ENCODE measurements at regions not wholly inside any gene's neighbourhood (a gene's known extent, or its start where the extent isn't known, plus 50 kb on each side); places are given as distances from the start of the nearest gene placed in this dataset.

DNA sequence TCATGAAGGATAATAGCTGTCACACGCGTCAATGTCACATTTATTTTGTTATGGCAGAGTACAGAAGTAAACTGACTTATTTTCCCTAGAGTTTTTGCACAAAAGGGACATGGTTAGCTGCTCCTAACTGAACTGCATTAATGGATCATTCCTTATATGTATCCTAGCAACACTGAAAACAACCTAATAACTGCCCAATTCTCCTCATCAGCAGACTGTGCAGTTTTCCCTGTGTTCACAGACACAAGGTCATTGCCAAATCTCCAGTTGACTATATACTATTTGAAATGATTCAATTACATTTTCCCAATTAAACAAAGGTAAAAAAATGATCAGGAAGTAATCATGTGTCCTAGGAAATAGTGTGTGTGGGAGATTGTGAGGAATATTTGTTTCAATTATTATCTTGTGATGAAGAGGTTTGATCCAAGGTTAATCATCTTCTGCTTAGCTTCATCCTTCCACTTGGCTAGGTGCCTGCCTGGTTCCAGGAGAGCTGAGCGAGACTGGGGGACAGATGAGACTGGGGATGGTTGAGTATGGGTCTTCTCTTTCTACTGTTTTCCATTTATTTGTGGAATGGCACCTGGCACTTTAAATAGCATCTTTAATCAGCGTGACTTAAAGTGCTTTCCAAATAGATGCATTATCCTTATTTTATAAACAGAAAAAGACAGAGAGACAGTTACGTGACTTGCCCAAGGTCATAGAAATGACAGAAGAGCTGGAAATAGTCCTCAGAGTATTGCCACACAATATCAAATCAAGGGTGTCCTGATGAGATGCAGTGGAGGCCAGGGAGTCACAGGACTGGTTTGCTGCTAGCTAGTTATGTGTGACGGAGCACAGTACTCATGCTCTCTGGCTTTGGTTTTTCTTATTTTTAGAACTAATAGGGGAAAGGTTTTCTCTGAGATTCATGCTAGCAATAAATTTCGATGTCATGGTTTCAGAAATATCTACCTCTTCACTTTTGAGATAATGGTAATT lies 335.6 kb downstream of the PIK3C3 start:
- Mint-ChIP-seq H3K27ac (no peak overlapping the region), H3K27me3 (no peaks in the 10 kb centered on the region), H3K36me3 (ENCODE audit: low read depth) (no peaks in the 10 kb centered on the region), H3K9me3 (no peaks in the 10 kb centered on the region), H3K4me3 (no peak overlapping the region), H3K4me1 (no peaks in the 10 kb centered on the region)
- ChIA-PET CTCF (no interaction called here), POLR2A (no interaction called here)
- DNase-seq, result no peak

DNA sequence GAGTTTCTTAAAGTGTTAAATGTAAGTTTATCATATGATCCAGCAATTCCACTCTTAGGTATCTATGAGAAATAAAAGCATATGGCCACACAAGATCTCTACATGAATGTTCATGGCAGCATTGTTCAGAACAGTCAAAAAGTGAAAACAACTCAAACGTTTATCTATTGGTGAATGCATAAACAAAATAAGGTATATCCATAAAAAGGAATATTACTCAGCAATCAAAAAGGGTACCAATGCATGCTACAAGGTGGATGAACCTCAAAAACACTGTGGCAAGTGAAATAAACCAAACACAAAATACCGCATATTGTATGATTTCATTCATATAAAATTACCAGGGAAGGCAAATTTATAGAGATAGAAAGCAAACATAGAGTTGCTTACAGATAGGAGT lies 337.6 kb downstream of the PIK3C3 start:
- H3K27ac Mint-ChIP-seq, result no peak overlapping the region
- no peaks in the 10 kb centered on the region for H3K36me3 Mint-ChIP-seq (ENCODE audit: low read depth)
- H3K9me3 Mint-ChIP-seq, result no peaks in the 10 kb centered on the region
- no peak for DNase-seq
- POLR2A ChIA-PET, result no interaction called here
- H3K27me3 Mint-ChIP-seq, result no peaks in the 10 kb centered on the region
- H3K4me1 Mint-ChIP-seq, result no peaks in the 10 kb centered on the region
- H3K4me3 Mint-ChIP-seq, result no peak overlapping the region
- CTCF ChIA-PET, result interaction anchor here (1.0 kb wide), 1 partner anchor 15 kb away, joined by 3 read pairs; no protein-coding TSS in a partner anchor

DNA sequence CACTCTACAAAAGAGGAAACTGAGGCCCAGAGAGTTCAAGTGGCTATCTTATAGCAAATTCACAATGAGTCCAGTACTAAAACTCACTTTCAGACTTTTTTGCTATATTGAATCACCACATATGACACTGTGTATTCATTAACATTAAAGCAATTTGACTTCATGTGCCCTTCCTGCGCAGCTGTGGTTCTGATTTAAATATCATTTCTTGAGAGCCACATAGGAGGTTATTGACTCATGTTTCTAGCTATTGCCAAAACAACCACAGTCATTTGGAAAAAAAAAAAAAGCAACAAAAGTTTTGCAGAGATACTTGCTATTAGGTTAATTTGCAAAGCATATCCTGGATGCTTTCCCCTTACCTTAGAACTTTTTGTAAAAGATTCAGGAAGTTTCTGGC lies 341.2 kb downstream of the PIK3C3 start:
- H3K9me3 Mint-ChIP-seq, result no peaks in the 10 kb centered on the region
- no peak overlapping the region for H3K27ac Mint-ChIP-seq
- no peaks in the 10 kb centered on the region for H3K27me3 Mint-ChIP-seq
- POLR2A ChIA-PET, result no interaction called here
- no peak for DNase-seq
- H3K4me3 Mint-ChIP-seq, result no peak overlapping the region
- H3K4me1 Mint-ChIP-seq, result no peaks in the 10 kb centered on the region
- H3K36me3 Mint-ChIP-seq (ENCODE audit: low read depth), result no peaks in the 10 kb centered on the region
- CTCF ChIA-PET, result interaction anchor here (0.5 to 1.6 kb wide), 2 partner anchors 125 to 243 kb away, joined by 4 to 6 read pairs; no protein-coding TSS in a partner anchor

DNA sequence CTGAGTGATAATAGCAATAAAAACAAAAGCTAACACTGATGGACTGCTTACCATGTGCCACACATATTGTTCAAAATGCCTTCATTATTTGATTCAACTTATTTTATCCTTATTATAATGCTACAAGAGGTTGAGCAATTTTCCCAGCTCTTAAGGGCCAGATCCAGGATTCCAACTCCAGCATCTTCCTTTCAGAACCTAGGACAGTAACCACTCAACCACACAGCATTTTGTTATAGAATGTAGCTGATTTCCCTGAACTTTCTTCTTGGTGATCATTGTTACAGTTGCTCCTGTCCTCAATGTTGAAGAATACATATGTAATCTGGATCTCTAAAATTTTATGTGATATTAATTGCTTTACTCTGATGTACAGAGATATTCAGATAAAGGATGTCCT lies 341.7 kb downstream of the PIK3C3 start:
- H3K9me3 Mint-ChIP-seq, result no peaks in the 10 kb centered on the region
- H3K4me1 Mint-ChIP-seq, result no peaks in the 10 kb centered on the region
- POLR2A ChIA-PET, result no interaction called here
- DNase-seq, result no peak
- H3K4me3 Mint-ChIP-seq, result no peak overlapping the region
- no peaks in the 10 kb centered on the region for H3K27me3 Mint-ChIP-seq
- no peaks in the 10 kb centered on the region for H3K36me3 Mint-ChIP-seq (ENCODE audit: low read depth)
- H3K27ac Mint-ChIP-seq, result no peak overlapping the region
- CTCF ChIA-PET, result interaction anchor here (0.5 to 1.6 kb wide), 3 partner anchors 126 to 1801 kb away, joined by 3 to 6 read pairs (median 4); no protein-coding TSS in a partner anchor

DNA sequence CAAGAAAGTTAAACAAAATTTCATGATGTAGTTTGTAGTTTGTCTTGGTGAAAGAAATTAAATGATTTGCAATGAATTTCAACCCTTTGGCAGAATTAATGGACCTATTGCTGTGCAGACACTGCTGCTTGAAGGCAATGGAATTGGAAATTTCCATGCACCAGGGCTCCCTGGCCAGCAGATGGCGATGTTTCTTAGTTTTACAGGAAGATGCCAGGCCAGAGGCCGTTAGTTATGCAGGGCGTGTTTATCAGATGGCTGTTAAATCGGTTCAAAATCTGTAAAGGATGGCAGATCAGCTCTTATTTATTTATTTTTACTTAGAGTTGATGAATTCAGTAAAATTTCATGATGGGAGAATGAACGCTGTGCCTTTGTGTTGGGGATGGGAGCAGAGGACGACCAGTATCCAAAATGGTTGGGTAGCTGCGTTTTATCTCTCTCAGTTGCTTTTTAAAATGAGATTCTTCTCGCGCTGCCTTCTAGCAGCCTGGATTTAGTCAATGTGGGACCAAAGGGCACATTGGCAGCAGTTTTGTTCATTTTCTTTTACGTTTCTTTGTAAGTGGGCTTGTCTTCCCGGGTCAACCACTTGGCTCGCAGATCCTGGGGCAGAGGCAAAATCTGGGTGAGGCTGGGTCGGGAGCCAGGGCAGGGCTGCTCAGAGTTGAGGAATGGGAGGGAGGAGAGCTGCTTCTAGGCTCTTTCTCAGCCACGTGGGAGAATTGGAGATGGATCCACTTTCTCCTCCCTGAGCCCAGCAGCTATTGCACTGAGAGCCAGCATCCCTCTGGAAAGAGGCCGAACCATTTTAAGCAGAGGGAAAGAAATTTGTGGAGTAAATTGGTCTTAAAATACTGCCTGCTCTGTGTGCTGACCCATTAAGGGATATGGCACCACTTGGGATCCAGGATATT lies 344.0 kb downstream of the PIK3C3 start:
- H3K4me3 Mint-ChIP-seq, result no peak overlapping the region
- peak; percentile 60 for DNase-seq
- POLR2A ChIA-PET, result no interaction called here
- H3K9me3 Mint-ChIP-seq, result no peaks in the 10 kb centered on the region
- H3K4me1 Mint-ChIP-seq, result no peaks in the 10 kb centered on the region
- CTCF ChIA-PET, result interaction anchor here (0.9 to 2.7 kb wide), 10 partner anchors 9 to 973 kb away, joined by 3 to 9 read pairs (median 4); no protein-coding TSS in a partner anchor
- H3K27ac Mint-ChIP-seq, result no peak overlapping the region
- H3K27me3 Mint-ChIP-seq, result no peaks in the 10 kb centered on the region
- H3K36me3 Mint-ChIP-seq (ENCODE audit: low read depth), result no peaks in the 10 kb centered on the region

DNA sequence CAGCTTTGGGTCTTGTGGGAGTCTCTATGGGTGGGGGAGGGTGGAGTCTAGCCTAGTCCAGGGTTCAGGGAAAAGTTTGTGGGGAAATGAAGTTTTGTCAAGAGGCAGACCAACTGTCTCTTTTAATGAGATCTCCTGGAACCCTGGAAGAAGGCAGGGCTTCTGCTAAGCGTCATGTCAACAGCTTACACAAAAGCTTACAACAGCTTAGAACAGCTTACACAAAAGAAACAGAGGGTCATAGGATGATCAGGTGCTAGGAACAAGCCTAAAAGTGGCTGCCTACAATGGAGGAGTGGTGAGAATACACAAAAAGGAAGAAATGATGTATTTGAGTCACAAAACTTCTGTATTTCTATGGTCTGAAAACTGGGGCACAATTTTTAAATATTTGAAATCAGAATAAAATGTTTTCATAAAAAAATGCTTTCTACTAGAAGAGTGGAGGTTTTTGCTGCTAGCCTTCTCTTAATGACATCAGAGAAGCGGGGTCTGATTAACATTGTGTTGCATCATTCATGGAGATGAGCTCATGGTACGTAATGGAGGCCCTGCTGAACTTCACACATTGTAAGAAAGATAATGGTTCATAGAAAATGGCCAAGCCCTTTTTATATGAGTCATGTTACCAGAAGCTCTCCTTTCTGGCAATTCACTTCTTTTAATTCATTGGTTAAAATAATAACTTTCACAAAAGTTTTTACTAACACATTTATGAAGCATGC lies 351.0 kb downstream of the PIK3C3 start:
- H3K9me3 Mint-ChIP-seq, result no peaks in the 10 kb centered on the region
- no peak overlapping the region for H3K4me3 Mint-ChIP-seq
- no peak overlapping the region for H3K27ac Mint-ChIP-seq
- H3K4me1 Mint-ChIP-seq, result no peaks in the 10 kb centered on the region
- no peaks in the 10 kb centered on the region for H3K36me3 Mint-ChIP-seq (ENCODE audit: low read depth)
- CTCF ChIA-PET, result no interaction called here
- POLR2A ChIA-PET, result no interaction called here
- H3K27me3 Mint-ChIP-seq, result no peaks in the 10 kb centered on the region
- DNase-seq, result no peak

DNA sequence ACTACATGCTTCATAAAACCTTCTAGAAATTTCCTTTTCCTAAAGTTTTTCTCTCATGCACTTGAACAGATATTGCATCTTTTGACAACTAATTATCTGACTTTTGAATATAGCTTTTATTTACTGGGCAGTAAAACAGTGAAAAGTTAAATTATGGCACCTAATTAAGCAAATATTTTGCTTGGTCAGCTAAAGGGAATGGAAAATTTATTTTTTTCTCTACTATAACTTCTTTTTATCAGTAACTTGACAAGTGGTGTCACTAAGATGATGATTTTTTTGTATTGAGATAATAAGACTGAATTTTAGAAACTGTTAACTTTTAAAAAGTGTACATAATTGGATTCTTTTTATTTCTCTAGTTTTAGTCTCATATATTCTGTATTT lies 351.6 kb downstream of the PIK3C3 start:
- Mint-ChIP-seq H3K27me3 (no peaks in the 10 kb centered on the region), H3K4me1 (no peaks in the 10 kb centered on the region), H3K36me3 (ENCODE audit: low read depth) (no peaks in the 10 kb centered on the region), H3K9me3 (no peaks in the 10 kb centered on the region), H3K27ac (no peak overlapping the region), H3K4me3 (no peak overlapping the region)
- ChIA-PET POLR2A (no interaction called here), CTCF (interaction anchor here (1.1 kb wide), 1 partner anchor 14 kb away, joined by 3 read pairs; no protein-coding TSS in a partner anchor)
- no peak for DNase-seq

DNA sequence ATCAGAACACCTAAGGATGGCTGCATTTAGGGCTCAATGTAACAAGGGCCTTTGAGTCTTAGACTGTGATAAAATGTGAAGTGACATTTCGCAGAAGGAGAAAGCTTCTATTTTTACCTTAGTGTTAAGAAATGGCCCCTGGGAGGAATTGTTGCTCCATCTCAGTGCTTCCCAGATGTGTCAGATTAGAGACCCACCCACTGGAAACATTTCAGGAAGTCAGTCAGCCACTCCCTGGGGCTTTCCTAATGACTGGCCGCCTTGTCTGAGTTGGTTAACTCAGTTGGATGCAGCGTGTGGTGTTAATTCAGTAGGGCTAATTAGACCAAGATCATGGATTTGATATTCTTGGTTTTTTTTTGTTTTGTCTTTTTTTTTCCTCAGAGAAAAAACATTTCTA lies 355.9 kb downstream of the PIK3C3 start:
- H3K4me3 Mint-ChIP-seq, result no peak overlapping the region
- H3K4me1 Mint-ChIP-seq, result no peaks in the 10 kb centered on the region
- POLR2A ChIA-PET, result no interaction called here
- CTCF ChIA-PET, result no interaction called here
- no peak for DNase-seq
- H3K27me3 Mint-ChIP-seq, result no peaks in the 10 kb centered on the region
- no peaks in the 10 kb centered on the region for H3K9me3 Mint-ChIP-seq
- no peak overlapping the region for H3K27ac Mint-ChIP-seq
- no peaks in the 10 kb centered on the region for H3K36me3 Mint-ChIP-seq (ENCODE audit: low read depth)

DNA sequence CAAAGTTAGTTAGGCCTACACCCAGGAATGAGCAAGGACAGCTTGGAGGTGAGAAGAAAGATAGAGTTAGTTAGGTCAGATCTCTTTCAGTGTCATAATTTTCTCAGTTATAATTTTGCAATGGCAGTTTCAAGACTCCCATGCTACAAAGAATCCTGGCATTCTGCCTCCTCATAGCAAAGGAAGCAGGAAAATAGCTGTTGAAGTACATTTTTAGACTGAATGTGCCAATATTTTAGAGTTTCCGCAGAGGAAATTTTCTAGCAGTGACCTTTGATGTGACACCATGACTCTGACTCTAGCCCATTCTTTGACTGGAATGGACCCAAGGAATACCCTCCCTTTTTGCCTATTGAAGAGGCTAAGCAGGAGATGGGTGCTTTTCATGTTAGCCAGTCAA lies 371.7 kb downstream of the PIK3C3 start:
- Mint-ChIP-seq H3K27ac (no peak overlapping the region), H3K4me1 (no peaks in the 10 kb centered on the region), H3K27me3 (no peaks in the 10 kb centered on the region), H3K9me3 (no peaks in the 10 kb centered on the region), H3K36me3 (ENCODE audit: low read depth) (no peaks in the 10 kb centered on the region), H3K4me3 (no peak overlapping the region)
- ChIA-PET POLR2A (no interaction called here), CTCF (interaction anchor here (1.0 kb wide), 1 partner anchor 28 kb away, joined by 4 read pairs; no protein-coding TSS in a partner anchor)
- DNase-seq, result no peak

DNA sequence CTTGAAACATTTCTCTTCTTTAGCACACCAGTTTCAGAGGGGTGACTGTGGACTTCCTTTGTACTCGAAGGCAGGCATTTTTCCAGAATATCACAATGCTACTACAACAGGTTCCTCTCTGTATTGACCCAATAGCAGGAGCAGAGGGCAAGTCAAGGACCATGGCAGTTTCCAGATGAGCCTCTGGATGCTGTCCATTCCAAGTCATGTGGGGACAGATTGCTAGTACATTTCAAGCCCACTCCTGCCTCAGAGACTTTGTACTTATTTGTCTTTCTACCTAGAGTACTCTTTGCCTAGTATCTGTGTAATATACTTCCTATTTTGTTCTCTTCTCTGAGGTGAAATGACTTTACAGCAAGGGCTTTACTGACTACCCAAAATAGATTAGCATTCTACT lies 373.9 kb downstream of the PIK3C3 start:
- CTCF ChIA-PET, result no interaction called here
- Mint-ChIP-seq H3K27ac (no peak overlapping the region), H3K4me3 (no peak overlapping the region), H3K27me3 (no peaks in the 10 kb centered on the region), H3K9me3 (no peaks in the 10 kb centered on the region), H3K4me1 (no peaks in the 10 kb centered on the region), H3K36me3 (ENCODE audit: low read depth) (no peaks in the 10 kb centered on the region)
- POLR2A ChIA-PET, result no interaction called here
- DNase-seq, result no peak

DNA sequence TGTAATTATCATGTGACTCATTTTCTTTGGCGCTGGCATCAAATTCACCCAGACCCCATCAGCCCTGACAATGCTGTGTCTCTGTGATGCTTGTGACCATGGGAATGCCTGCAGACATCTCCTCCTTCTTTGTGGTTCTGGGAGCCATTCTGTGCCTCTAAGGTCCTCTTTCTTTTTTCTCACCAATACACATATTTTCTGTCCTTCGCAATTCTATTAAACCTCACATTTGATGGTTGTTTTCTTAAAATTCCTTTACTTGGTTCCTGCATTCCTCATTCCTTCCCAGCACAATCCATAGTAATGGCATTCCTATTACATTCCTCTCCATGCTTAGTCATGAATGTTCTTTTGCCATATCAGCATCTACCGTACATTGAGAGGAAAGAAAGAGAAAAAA lies 375.3 kb downstream of the PIK3C3 start:
- Mint-ChIP-seq H3K27ac (no peak overlapping the region), H3K9me3 (no peaks in the 10 kb centered on the region), H3K4me3 (no peak overlapping the region), H3K36me3 (ENCODE audit: low read depth) (no peaks in the 10 kb centered on the region), H3K4me1 (no peaks in the 10 kb centered on the region), H3K27me3 (no peaks in the 10 kb centered on the region)
- ChIA-PET POLR2A (no interaction called here), CTCF (no interaction called here)
- DNase-seq, result no peak

DNA sequence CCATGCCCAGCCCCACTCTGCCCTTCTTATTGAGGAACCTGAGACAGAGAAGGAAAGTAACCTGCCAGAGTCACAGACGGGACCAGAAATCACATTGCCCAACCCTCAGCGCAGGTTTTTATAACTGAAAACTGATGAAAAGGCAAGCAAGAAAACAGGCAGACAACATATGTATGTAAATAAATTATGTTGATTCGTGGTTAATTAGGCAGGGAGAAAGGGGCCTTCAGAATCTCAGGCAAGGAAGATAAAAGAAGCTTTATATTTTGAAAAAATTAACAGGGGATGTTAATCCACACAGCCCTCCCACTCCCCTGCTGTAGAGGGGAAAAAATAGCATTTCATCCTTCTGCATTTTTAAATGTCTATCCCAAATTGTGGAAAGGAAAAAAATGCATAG lies 378.5 kb downstream of the PIK3C3 start:
- no peaks in the 10 kb centered on the region for H3K27me3 Mint-ChIP-seq
- POLR2A ChIA-PET, result no interaction called here
- H3K9me3 Mint-ChIP-seq, result no peaks in the 10 kb centered on the region
- no peak overlapping the region for H3K4me3 Mint-ChIP-seq
- H3K4me1 Mint-ChIP-seq, result no peaks in the 10 kb centered on the region
- no peak for DNase-seq
- no peaks in the 10 kb centered on the region for H3K36me3 Mint-ChIP-seq (ENCODE audit: low read depth)
- no peak overlapping the region for H3K27ac Mint-ChIP-seq
- CTCF ChIA-PET, result no interaction called here

DNA sequence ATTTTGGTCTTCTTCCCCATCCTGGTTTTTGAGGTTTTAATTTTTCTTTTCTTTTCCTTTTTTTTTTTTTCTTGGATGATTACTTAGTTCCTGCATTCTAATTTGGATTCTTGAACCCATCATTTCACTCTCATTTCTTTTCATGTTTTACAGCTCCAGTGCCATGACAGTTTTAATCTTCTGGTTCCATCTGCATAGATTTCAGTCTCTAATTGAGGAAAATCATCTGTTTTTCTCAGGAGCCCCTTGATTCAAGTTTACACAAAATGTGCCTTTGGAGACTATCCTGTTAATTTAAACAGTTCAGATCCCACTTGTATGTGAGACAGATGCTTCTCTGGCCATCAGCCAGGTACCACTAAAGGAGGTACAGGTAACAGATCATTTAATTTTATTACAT lies 379.9 kb downstream of the PIK3C3 start:
- H3K4me3 Mint-ChIP-seq, result no peak overlapping the region
- no peaks in the 10 kb centered on the region for H3K9me3 Mint-ChIP-seq
- H3K36me3 Mint-ChIP-seq (ENCODE audit: low read depth), result no peaks in the 10 kb centered on the region
- POLR2A ChIA-PET, result no interaction called here
- no peaks in the 10 kb centered on the region for H3K27me3 Mint-ChIP-seq
- H3K4me1 Mint-ChIP-seq, result no peaks in the 10 kb centered on the region
- no peak for DNase-seq
- no peak overlapping the region for H3K27ac Mint-ChIP-seq
- CTCF ChIA-PET, result no interaction called here
